BE2C (cell line): ENCODE measurements at regions not wholly inside any gene's neighbourhood (a gene's known extent, or its start where the extent isn't known, plus 50 kb on each side); places are given as distances from the start of the nearest gene placed in this dataset.
A peak's percentile ranks its signal among the peaks of the same experiment; 100 is the strongest.

Experiments
- DNase-seq: peaks from one replicate; pipeline ENCODE4 v3.0.0-alpha.2; 2020
- H3K27me3 ChIP-seq: fragments of 250-450 bp; sonication (Bioruptor Pico); 2 replicates; pipeline ENCODE4 v1.5.1; 2020; ENCODE audit warnings: mild to moderate bottlenecking
- H3K36me3 ChIP-seq: fragments of 250-450 bp; sonication (Bioruptor Pico); 2 replicates; pipeline ENCODE4 v1.5.1; 2020; ENCODE audit warnings: mild to moderate bottlenecking
- H3K4me1 ChIP-seq: fragments of 250-450 bp; sonication (Bioruptor Pico); 2 replicates; pipeline ENCODE4 v1.5.1; 2020
- H3K4me3 ChIP-seq: 2 replicates; pipeline ENCODE4 v1.5.1; 2011; ENCODE audit warnings: low read depth, low read length
- H3K9me3 ChIP-seq: fragments of 250-450 bp; sonication (Bioruptor Pico); 2 replicates; pipeline ENCODE4 v1.5.1; 2020
- CTCF ChIP-seq: IDR thresholded peaks from 2 replicates; pipeline ENCODE4 v1.5.1; 2012; ENCODE audit warnings: mild to moderate bottlenecking, low read depth, low read length

DNA sequence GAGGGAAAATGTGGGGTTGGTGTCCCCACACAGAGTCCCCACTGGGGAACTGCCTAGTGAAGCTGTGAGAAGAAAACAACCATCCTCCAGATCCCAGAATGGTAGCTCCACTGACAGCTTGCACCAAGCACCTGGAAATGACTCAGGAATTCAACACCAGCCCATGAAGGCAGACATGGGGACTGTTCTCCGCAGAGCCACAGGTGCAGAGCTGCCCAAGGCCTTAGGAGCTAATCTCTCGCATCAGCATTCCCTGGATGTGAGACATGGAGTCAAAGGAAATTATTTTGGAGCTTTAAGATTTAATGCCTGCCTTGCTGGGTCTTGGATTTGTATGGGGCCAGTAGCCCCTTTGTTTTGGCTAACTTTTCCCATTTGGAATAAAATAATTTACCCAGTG lies 367.9 kb downstream of the FAM133A start:
- Histone ChIP-seq H3K27me3 (no peaks in the 10 kb centered on the region), H3K36me3 (no peaks in the 10 kb centered on the region), H3K4me1 (no peaks in the 10 kb centered on the region), H3K9me3 (no peaks in the 10 kb centered on the region), H3K4me3 (no peak overlapping the region)
- TF ChIP-seq CTCF, result no peak
- no peak for DNase-seq

DNA sequence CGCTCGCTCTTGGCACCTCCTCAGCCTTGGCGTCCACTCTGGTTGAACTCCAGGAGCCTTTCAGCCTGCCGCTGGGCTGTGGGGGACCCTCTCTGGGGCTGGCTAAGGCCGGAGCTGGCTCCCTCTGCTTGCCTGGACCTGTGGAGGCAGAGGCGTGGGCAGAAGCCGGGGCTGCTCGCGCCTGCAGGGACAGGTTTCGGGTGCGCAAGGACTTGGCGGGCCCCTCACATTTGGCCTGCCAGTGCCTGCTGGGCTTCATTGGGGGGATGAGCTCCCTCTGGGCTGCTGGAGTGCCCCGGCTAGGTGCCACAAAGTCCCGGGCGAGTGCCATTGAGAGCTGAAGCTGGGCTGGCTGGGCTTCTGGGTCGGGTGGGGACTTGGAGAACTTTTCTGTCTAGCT lies 371.7 kb downstream of the FAM133A start:
- H3K4me3 ChIP-seq, result no peak overlapping the region
- no peaks in the 10 kb centered on the region for H3K27me3 ChIP-seq
- no peak for TF ChIP-seq CTCF
- H3K36me3 ChIP-seq, result no peaks in the 10 kb centered on the region
- no peaks in the 10 kb centered on the region for H3K4me1 ChIP-seq
- no peak for DNase-seq
- H3K9me3 ChIP-seq, result no peaks in the 10 kb centered on the region

DNA sequence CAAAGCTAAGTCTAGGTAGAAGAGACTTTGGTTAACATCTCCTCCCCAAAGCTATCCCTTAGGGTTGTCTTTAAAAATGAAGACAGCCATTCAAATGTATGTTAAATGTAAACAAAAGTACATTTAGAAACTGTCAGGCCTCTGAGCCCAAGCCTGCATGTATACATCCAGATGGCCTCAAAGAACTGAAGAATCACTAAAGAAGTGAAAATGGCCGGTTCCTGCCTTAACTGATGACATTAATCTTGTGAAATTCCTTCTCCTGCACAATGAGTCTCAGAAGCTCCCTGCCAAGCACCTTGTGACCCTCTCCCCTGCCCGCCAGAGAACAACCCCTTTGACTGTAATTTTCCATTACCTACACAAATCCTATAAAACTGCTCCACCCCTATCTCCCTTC lies 377.9 kb downstream of the FAM133A start:
- Histone ChIP-seq H3K9me3 (no peaks in the 10 kb centered on the region), H3K4me1 (no peaks in the 10 kb centered on the region), H3K4me3 (no peak overlapping the region), H3K36me3 (no peaks in the 10 kb centered on the region), H3K27me3 (no peaks in the 10 kb centered on the region)
- TF ChIP-seq CTCF, result no peak
- DNase-seq, result no peak

GRCh38 chrX:94053575-94053974 lies 379.6 kb downstream of the FAM133A start:
- H3K36me3 ChIP-seq, result no peaks in the 10 kb centered on the region
- no peak for DNase-seq
- no peaks in the 10 kb centered on the region for H3K27me3 ChIP-seq
- no peaks in the 10 kb centered on the region for H3K9me3 ChIP-seq
- no peaks in the 10 kb centered on the region for H3K4me1 ChIP-seq
- H3K4me3 ChIP-seq, result no peak overlapping the region
- TF ChIP-seq CTCF, result no peak

DNA sequence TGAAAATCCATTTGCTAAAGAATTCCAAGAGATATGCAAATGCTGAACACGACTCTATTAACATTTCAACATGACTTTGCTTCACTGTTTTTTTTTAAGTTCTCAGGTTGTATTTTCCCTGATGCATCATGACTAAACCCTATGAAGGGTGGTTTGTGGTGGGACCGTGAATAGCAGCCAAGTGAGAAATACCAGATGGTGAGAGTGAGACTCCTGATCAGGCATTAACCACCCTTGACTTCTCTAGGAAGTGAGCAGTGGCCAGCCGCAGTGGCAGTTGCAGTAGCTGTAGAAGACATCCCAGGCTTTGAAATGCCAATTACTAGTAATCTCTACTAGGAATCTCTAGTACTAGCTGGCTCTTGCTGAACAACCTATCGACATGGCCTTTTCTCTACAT lies 383.4 kb downstream of the FAM133A start:
- no peak for TF ChIP-seq CTCF
- Histone ChIP-seq H3K4me1 (no peaks in the 10 kb centered on the region), H3K4me3 (no peak overlapping the region), H3K27me3 (no peaks in the 10 kb centered on the region), H3K36me3 (no peaks in the 10 kb centered on the region), H3K9me3 (no peaks in the 10 kb centered on the region)
- DNase-seq, result no peak

GRCh38 chrX:94058728-94059382 lies 384.8 kb downstream of the FAM133A start:
- no peaks in the 10 kb centered on the region for H3K4me1 ChIP-seq
- H3K36me3 ChIP-seq, result no peaks in the 10 kb centered on the region
- peak; percentile 36 for TF ChIP-seq CTCF
- no peaks in the 10 kb centered on the region for H3K9me3 ChIP-seq
- H3K27me3 ChIP-seq, result no peaks in the 10 kb centered on the region
- no peak for DNase-seq
- H3K4me3 ChIP-seq, result no peak overlapping the region
